H1 (cell line): ENCODE measurements at regions not wholly inside any gene's neighbourhood (a gene's known extent, or its start where the extent isn't known, plus 50 kb on each side); places are given as distances from the start of the nearest gene placed in this dataset.

ENCODE experiments used
- CTCF ChIA-PET: fragments of 300-600 bp; sonication (Branson Sonifier 250); formaldehyde crosslinking; loops from one replicate; lab custom pipeline; 2021; ENCODE audit not compliant: partially characterized antibody; lab: Charles Lee
- POLR2A ChIA-PET: fragments of 300-600 bp; sonication (Branson Sonifier 250); formaldehyde crosslinking; loops from one replicate; lab custom pipeline; 2021; ENCODE audit warnings: inconsistent platforms; ENCODE audit not compliant: partially characterized antibody; lab: Charles Lee
- DNase-seq, 2 experiments: peaks; one replicate each; pipeline versions ENCODE4 v3.0.0 to v3.0.0-alpha.2; 2010 to 2022; ENCODE audit warnings: low spot score in 2 of 2, low read depth in 1 of 2, mixed read lengths in 1 of 2
- FAIRE-seq: peaks from 2 replicates; lab custom pipeline; 2011; peaks lifted over from hg19 to GRCh38; lab: Jason Lieb, UNC
- H2AFZ ChIP-seq: 2 replicates; pipeline ENCODE4 v1.8.1; 2012; ENCODE audit warnings: low read length, inconsistent platforms
- H2AK5ac ChIP-seq: 2 replicates; pipeline ENCODE4 v1.6.1; 2013; ENCODE audit warnings: low read depth, low read length
- H2BK120ac ChIP-seq: replicated peaks from 2 replicates; pipeline ENCODE3; 2013; ENCODE audit warnings: low read depth, low read length, inconsistent platforms
- H2BK12ac ChIP-seq: 2 replicates; pipeline ENCODE4 v1.6.1; 2013; ENCODE audit warnings: low read depth, low read length
- H2BK15ac ChIP-seq: 2 replicates; pipeline ENCODE4 v1.6.1; 2013; ENCODE audit warnings: low read length
- H2BK20ac ChIP-seq: 2 replicates; pipeline ENCODE4 v1.6.1; 2013; ENCODE audit warnings: low read length
- H2BK5ac ChIP-seq: 2 replicates; pipeline ENCODE4 v1.6.1; 2013; ENCODE audit warnings: low read depth, low read length
- H3K14ac ChIP-seq: 2 replicates; pipeline ENCODE4 v1.6.1; 2013; ENCODE audit warnings: inconsistent platforms; ENCODE audit not compliant: insufficient read length
- H3K18ac ChIP-seq: 2 replicates; pipeline ENCODE4 v1.6.1; 2013; ENCODE audit warnings: low read length; ENCODE audit errors: extremely low read depth
- H3K23ac ChIP-seq: 2 replicates; pipeline ENCODE4 v1.6.1; 2013; ENCODE audit warnings: inconsistent platforms; ENCODE audit not compliant: insufficient read length
- H3K23me2 ChIP-seq: 2 replicates; pipeline ENCODE4 v1.6.1; 2013; ENCODE audit warnings: low read depth, low read length
- H3K27ac ChIP-seq: 2 replicates; pipeline ENCODE4 v1.6.1; 2011; ENCODE audit warnings: low read depth, low read length, inconsistent platforms
- H3K27me3 ChIP-seq, 4 experiments: replicated peaks in 1 of 4; 1 replicate in 1 of 4; 2 replicates in 3 of 4; pipeline versions ENCODE4 v1.6.1 to v1.8.1; 2011 to 2013; ENCODE audit warnings: low read length in 3 of 4, mild to moderate bottlenecking in 3 of 4, inconsistent platforms in 2 of 4, mixed read lengths in 2 of 4, moderate library complexity in 1 of 4; ENCODE audit not compliant: control insufficient read depth in 3 of 4, insufficient read depth in 3 of 4; ENCODE audit errors: extremely low read depth in 1 of 4
- H3K36me3 ChIP-seq, 4 experiments: 2 replicates each; pipeline versions ENCODE4 v1.6.1 to v1.8.1; 2011 to 2013; ENCODE audit warnings: mild to moderate bottlenecking in 4 of 4, low read length in 3 of 4, moderate library complexity in 2 of 4, control low read depth in 1 of 4, inconsistent platforms in 1 of 4; ENCODE audit not compliant: insufficient read depth in 4 of 4, control insufficient read depth in 2 of 4
- H3K4ac ChIP-seq: replicated peaks from 2 replicates; pipeline ENCODE3; 2013; ENCODE audit warnings: low read length, low read depth, mixed read lengths, inconsistent platforms; ENCODE audit not compliant: insufficient read length
- H3K4me1 ChIP-seq, 4 experiments: replicated peaks in 1 of 4; 1 replicate in 1 of 4; 2 replicates in 3 of 4; pipeline versions ENCODE4 v1.6.1 to v1.8.1; 2011 to 2013; ENCODE audit warnings: low read length in 3 of 4, inconsistent platforms in 2 of 4, mixed read lengths in 1 of 4; ENCODE audit not compliant: insufficient read depth in 4 of 4, control insufficient read depth in 3 of 4
- H3K4me2 ChIP-seq, 2 experiments: 2 replicates each; pipeline versions ENCODE4 v1.6.1 to v1.8.1; 2011 to 2013; ENCODE audit warnings: low read depth in 2 of 2, low read length in 2 of 2, control low read depth in 1 of 2, inconsistent platforms in 1 of 2, mild to moderate bottlenecking in 1 of 2; ENCODE audit not compliant: insufficient read depth in 1 of 2
- H3K4me3 ChIP-seq, 4 experiments: fragments of 200-600, 300-600 bp in 1 of 4; sonication (generic), shearing (Covaris generic), sonication (Bioruptor Twin) in 1 of 4; 2 replicates each; pipeline versions ENCODE4 v1.5.1 to v1.8.1; 2011 to 2016; ENCODE audit warnings: low read length in 4 of 4, low read depth in 3 of 4, control low read depth in 2 of 4, inconsistent platforms in 2 of 4, mild to moderate bottlenecking in 2 of 4, mixed read lengths in 1 of 4, moderate library complexity in 1 of 4; ENCODE audit not compliant: insufficient read depth in 2 of 4; ENCODE audit errors: extremely low read depth in 1 of 4
- H3K56ac ChIP-seq: replicated peaks from 2 replicates; pipeline ENCODE3; 2013; ENCODE audit warnings: low read depth, mild to moderate bottlenecking, mixed read lengths, low read length, inconsistent platforms; ENCODE audit not compliant: insufficient read length
- H3K79me1 ChIP-seq: 2 replicates; pipeline ENCODE4 v1.6.1; 2013; ENCODE audit warnings: low read depth, low read length, control low read depth
- H3K79me2 ChIP-seq, 2 experiments: 2 replicates each; pipeline versions ENCODE4 v1.6.1 to v1.8.1; 2012 to 2013; ENCODE audit warnings: low read length in 2 of 2, mild to moderate bottlenecking in 2 of 2, inconsistent platforms in 1 of 2; ENCODE audit not compliant: insufficient read depth in 2 of 2, control insufficient read depth in 1 of 2
- H3K9ac ChIP-seq, 4 experiments: replicated peaks in 1 of 4; 1 replicate in 1 of 4; 2 replicates in 3 of 4; pipeline versions ENCODE4 v1.6.1 to v1.8.1; 2011 to 2013; ENCODE audit warnings: low read depth in 3 of 4, low read length in 3 of 4, control low read depth in 2 of 4, mild to moderate bottlenecking in 2 of 4, moderate library complexity in 2 of 4, inconsistent platforms in 1 of 4; ENCODE audit errors: extremely low read depth in 1 of 4
- H3K9me3 ChIP-seq, 2 experiments: 2 replicates each; pipeline versions ENCODE4 v1.6.1 to v1.8.1; 2012 to 2013; ENCODE audit warnings: mild to moderate bottlenecking in 2 of 2, moderate library complexity in 2 of 2, control low read depth in 1 of 2, inconsistent platforms in 1 of 2, low read depth in 1 of 2, low read length in 1 of 2, mixed read lengths in 1 of 2; ENCODE audit not compliant: insufficient read depth in 2 of 2
- H4K20me1 ChIP-seq, 2 experiments: replicated peaks in 1 of 2; 2 replicates each; pipeline versions ENCODE3 to v1.8.1; 2011 to 2013; ENCODE audit warnings: inconsistent platforms in 2 of 2, low read length in 2 of 2, mild to moderate bottlenecking in 1 of 2; ENCODE audit not compliant: insufficient read depth in 2 of 2, control insufficient read depth in 1 of 2
- H4K5ac ChIP-seq: 2 replicates; pipeline ENCODE4 v1.6.1; 2013; ENCODE audit warnings: low read length, low read depth, mixed read lengths, inconsistent platforms; ENCODE audit not compliant: insufficient read length
- H4K8ac ChIP-seq: 2 replicates; pipeline ENCODE4 v1.8.0; 2013; ENCODE audit warnings: mild to moderate bottlenecking, moderate library complexity, low read length, inconsistent platforms; ENCODE audit not compliant: insufficient read depth; ENCODE audit errors: extremely low read depth
- H4K91ac ChIP-seq: replicated peaks from 2 replicates; pipeline ENCODE3; 2013; ENCODE audit warnings: low read length, mixed read lengths, inconsistent platforms; ENCODE audit not compliant: insufficient read length
- CHD2 ChIP-seq: IDR thresholded peaks from 2 replicates; pipeline ENCODE4 v1.6.1; 2012; ENCODE audit warnings: low read length, improper control_type of control experiment
- EGR1 ChIP-seq: IDR thresholded peaks from 2 replicates; pipeline ENCODE4 v1.6.1; 2011; ENCODE audit warnings: low read depth, low read length, borderline replicate concordance
- HDAC2 ChIP-seq, 2 experiments: fragments of 300-600 bp in 1 of 2; sonication (generic) in 1 of 2; IDR thresholded peaks; 2 replicates each; pipeline ENCODE4 v1.6.1; 2011 to 2012; ENCODE audit warnings: low read depth in 2 of 2, low read length in 2 of 2, mild to moderate bottlenecking in 2 of 2, moderate library complexity in 2 of 2, borderline replicate concordance in 1 of 2, inconsistent platforms in 1 of 2
- JUND ChIP-seq: IDR thresholded peaks from 2 replicates; pipeline ENCODE4 v1.6.1; 2011; ENCODE audit warnings: mild to moderate bottlenecking, improper control_type of control experiment, low read length
- MAFK ChIP-seq: IDR thresholded peaks from 2 replicates; pipeline ENCODE4 v1.6.1; 2012; ENCODE audit warnings: low read depth, mild to moderate bottlenecking, improper control_type of control experiment, low read length
- POLR2AphosphoS5 ChIP-seq: IDR thresholded peaks from 2 replicates; pipeline ENCODE4 v1.6.1; 2011; ENCODE audit warnings: low read depth, low read length
- POU5F1 ChIP-seq: IDR thresholded peaks from 2 replicates; pipeline ENCODE4 v1.6.1; 2011; ENCODE audit warnings: low read depth, mild to moderate bottlenecking, low read length, moderate library complexity
- RNF2 ChIP-seq: fragments of 200-900, 300-1000 bp; sonication (generic); IDR thresholded peaks from 2 replicates; pipeline ENCODE4 v1.7.1; 2016; ENCODE audit warnings: borderline replicate concordance, low read depth, mild to moderate bottlenecking, antibody characterized with exemption, low read length; ENCODE audit not compliant: poor library complexity, severe bottlenecking; ENCODE audit errors: missing control alignments
- SP4 ChIP-seq: IDR thresholded peaks from 2 replicates; pipeline ENCODE4 v1.6.1; 2012; ENCODE audit warnings: low read length, inconsistent platforms
- TBP ChIP-seq: IDR thresholded peaks from 2 replicates; pipeline ENCODE4 v1.6.1; 2011; ENCODE audit warnings: low read depth, low read length, improper control_type of control experiment
- WGBS, 2 experiments: shearing (Covaris generic) in 1 of 2; methylation state at CpG; one replicate each; pipeline versions ENCODE4 v1.1.6 to v1.1.7; 2013 to 2015; ENCODE audit warnings: low lambda C conversion rate in 2 of 2, mixed read lengths in 2 of 2, inconsistent platforms in 1 of 2, low coverage in 1 of 2, missing lambda C conversion rate in 1 of 2; ENCODE audit not compliant: insufficient replicate concordance in 2 of 2, insufficient coverage in 1 of 2, insufficient read length in 1 of 2; ENCODE audit errors: extremely low coverage in 1 of 2, missing lambda C conversion rate in 1 of 2; 5-methylcytosine and 5-hydroxymethylcytosine counted together
- TF ChIP-seq, protein P1 (sequence below): IDR thresholded peaks from 2 replicates; pipeline ENCODE4 v1.6.1; 2011; ENCODE audit warnings: low read depth, mild to moderate bottlenecking, low read length; ENCODE audit not compliant: insufficient read depth
- TF ChIP-seq, protein P2 (sequence below), 3 experiments: IDR thresholded peaks; 1 replicate in 2 of 3; 2 replicates in 1 of 3; pipeline versions ENCODE4 v1.5.1 to v1.6.1; 2011; ENCODE audit warnings: low read length in 3 of 3, mild to moderate bottlenecking in 3 of 3, inconsistent platforms in 2 of 3, low read depth in 1 of 3, moderate library complexity in 1 of 3; ENCODE audit not compliant: insufficient read depth in 1 of 3; ENCODE audit errors: control extremely low read depth in 1 of 3

DNA sequence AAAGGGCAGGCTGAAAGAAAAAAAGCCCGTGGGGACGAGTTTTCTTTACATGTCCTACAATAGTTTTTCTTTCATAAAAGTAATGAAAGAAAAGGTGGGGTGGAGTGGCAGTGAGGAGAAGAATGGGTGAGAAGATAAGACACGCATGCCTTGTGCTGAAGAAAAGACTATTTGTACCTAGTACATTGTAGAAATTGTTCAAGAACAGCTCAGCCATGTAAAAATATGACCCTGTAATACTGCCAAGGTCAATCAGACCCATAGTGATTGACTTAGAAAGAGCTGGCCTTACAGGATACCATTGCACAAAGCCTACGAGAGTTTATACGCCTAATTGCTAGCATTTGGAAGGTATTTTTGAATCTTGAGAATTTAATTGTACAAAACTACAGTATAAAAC lies 126.0 kb upstream of the NRIP1 start:
- Histone ChIP-seq H4K91ac (no peak overlapping the region), H2BK20ac (no peak overlapping the region), H4K5ac (no peak overlapping the region), H3K14ac (no peak overlapping the region), H3K4me3 (no peak overlapping the region), H3K9me3 (no peaks in the 10 kb centered on the region), H3K9ac (no peak overlapping the region), H2BK5ac (no peak overlapping the region), H2BK15ac (no peak overlapping the region), H3K4ac (no peak overlapping the region), H3K4me2 (no peak overlapping the region), H4K20me1 (no peaks in the 10 kb centered on the region), H3K56ac (no peak overlapping the region), H2AK5ac (no peak overlapping the region), H3K36me3 (no peaks in the 10 kb centered on the region), H3K79me2 (no peaks in the 10 kb centered on the region), H2BK12ac (no peak overlapping the region), H3K27me3 (no peaks in the 10 kb centered on the region), H3K79me1 (no peaks in the 10 kb centered on the region), H4K8ac (no peak overlapping the region), H3K23me2 (no peaks in the 10 kb centered on the region), H3K27ac (no peak overlapping the region), H2AFZ (no peak overlapping the region), H3K18ac (no peak overlapping the region), H3K23ac (no peak overlapping the region), H3K4me1 (no peaks in the 10 kb centered on the region), H2BK120ac (no peak overlapping the region)
- no peak for FAIRE-seq
- 94% methylated on average over 5 of the region's 5 CpGs; no CpG with 5 or more reads in 1 of the 2 experiments for WGBS, 2 experiments
- POLR2A ChIA-PET: no interaction called here
- DNase-seq: no peak
- CTCF ChIA-PET: interaction anchor here (1.3 kb wide), 1 partner anchor 292 kb away, joined by 3 read pairs; no protein-coding TSS in a partner anchor
- no peak for TF ChIP-seq RNF2
- TF ChIP-seq CHD2: no peak
- no peak for TF ChIP-seq POLR2AphosphoS5
- TF ChIP-seq HDAC2 (IDR thresholded peaks at IDR 0.05; ENCODE audit: borderline replicate concordance in 1 of 2, low read depth in 2 of 2, low read length in 2 of 2): no peak
- TF ChIP-seq, protein P1, sequence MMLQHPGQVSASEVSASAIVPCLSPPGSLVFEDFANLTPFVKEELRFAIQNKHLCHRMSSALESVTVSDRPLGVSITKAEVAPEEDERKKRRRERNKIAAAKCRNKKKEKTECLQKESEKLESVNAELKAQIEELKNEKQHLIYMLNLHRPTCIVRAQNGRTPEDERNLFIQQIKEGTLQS: no peak
- no peak for TF ChIP-seq TBP
- no peak for TF ChIP-seq SP4
- no peak for TF ChIP-seq MAFK
- no peak for TF ChIP-seq POU5F1
- TF ChIP-seq, protein P2, sequence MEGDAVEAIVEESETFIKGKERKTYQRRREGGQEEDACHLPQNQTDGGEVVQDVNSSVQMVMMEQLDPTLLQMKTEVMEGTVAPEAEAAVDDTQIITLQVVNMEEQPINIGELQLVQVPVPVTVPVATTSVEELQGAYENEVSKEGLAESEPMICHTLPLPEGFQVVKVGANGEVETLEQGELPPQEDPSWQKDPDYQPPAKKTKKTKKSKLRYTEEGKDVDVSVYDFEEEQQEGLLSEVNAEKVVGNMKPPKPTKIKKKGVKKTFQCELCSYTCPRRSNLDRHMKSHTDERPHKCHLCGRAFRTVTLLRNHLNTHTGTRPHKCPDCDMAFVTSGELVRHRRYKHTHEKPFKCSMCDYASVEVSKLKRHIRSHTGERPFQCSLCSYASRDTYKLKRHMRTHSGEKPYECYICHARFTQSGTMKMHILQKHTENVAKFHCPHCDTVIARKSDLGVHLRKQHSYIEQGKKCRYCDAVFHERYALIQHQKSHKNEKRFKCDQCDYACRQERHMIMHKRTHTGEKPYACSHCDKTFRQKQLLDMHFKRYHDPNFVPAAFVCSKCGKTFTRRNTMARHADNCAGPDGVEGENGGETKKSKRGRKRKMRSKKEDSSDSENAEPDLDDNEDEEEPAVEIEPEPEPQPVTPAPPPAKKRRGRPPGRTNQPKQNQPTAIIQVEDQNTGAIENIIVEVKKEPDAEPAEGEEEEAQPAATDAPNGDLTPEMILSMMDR (IDR thresholded peaks at IDR 0.05; ENCODE audit: control extremely low read depth in 1 of 3, insufficient read depth in 1 of 3, low read depth in 1 of 3, low read length in 3 of 3): no peak
- no peak for TF ChIP-seq EGR1
- TF ChIP-seq JUND: no peak
